ENCODE measurements at regions not wholly inside any gene's neighbourhood (a gene's known extent, or its start where the extent isn't known, plus 50 kb on each side); places are given as distances from the start of the nearest gene placed in this dataset.

DNA sequence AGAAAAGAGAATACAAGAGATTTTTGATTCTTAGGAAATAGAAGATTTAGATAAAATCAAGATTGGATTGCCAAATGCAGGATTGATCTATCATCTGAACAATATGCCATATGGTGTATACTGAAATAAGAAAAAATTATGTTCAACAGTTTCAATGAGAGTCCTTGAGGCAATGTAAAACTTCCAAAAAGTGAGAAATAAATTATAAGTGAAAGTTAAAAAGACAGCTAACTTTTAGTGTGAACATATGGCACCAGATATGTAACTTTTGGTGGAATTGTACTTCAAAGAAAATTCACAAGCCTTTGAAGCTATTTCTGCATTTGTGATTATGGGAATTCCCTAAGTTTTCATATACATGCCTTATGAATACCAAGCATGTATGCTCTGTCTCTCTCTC is 200.5 kb upstream of the ANO3 start:
- DNase-seq (ENCODE audit: low read depth): no peak
- in situ Hi-C loops (cut with HindIII; ENCODE audit: low pct_unique_long_range_greater_than_20kb, low sequenced_read_pairs): no loop called here

DNA sequence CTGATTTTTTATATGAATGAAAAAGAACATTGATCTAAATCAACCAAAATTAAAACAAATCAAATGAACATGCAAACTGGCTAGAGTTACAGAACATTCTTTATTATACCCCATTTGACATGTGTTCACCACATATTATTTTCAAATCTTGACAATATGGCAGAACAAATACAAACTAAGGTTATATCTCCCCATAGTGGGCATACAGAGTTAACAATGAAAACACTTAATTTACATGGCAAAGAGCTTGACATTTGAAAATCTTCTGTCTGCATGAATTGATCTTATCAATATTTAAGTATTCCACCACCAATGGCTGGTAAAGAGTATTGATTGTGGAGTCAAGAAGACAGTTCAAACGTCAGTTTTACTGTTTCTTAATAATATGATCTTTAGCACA is 197.9 kb upstream of the ANO3 start:
- DNase-seq (ENCODE audit: low read depth): no peak
- in situ Hi-C loops (cut with HindIII; ENCODE audit: low pct_unique_long_range_greater_than_20kb, low sequenced_read_pairs): no loop called here

DNA sequence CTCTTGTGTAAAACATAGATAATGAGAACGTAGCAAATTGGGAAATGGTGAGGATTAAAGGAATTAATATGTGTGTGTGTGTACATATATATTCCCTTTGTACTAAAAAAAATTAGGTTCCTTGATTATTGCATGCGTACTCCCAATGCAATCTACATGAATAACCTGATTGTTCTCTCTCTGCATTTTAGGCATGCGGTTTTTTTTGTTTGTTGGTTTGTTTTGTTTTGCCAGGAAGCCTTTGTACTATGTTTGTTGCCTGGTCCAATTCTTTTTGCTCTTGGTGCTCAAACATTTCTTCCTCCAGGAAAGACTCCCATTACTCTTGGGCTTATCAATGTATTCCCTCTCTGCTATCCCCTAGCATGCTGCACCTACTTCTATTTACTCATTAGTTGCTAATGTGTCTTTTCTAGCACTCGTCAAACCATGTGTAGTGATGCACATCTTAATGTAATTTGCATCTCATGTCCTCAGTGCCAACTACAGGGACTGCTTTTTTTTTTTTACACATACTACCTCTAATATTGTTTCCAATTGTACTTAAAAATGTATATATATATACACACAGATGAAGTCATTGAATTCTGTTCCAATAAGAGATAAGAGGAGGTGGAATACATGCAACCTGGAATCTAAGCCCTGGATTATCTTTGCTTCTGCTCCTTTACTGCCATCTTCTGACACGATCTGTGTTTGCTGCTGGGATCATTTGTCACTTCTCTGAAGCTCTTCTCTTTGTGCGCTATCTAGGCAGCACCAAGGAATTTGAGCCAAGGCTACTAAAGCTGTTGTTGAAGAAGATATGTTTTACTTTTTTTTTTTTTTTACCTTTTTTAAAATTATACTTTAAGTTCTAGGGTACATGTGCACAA is 197.2 kb upstream of the ANO3 start:
- in situ Hi-C loops (cut with HindIII; ENCODE audit: low pct_unique_long_range_greater_than_20kb, low sequenced_read_pairs): no loop called here
- no peak for DNase-seq (ENCODE audit: low read depth)

GRCh38 chr11:26137651-26138050 is 194.3 kb upstream of the ANO3 start:
- in situ Hi-C loops (cut with HindIII; ENCODE audit: low pct_unique_long_range_greater_than_20kb, low sequenced_read_pairs): no loop called here
- DNase-seq (ENCODE audit: low read depth): no peak

- no peak for DNase-seq (ENCODE audit: low read depth)
- in situ Hi-C loops (cut with HindIII; ENCODE audit: low pct_unique_long_range_greater_than_20kb, low sequenced_read_pairs): no loop called here
These were observed 189.0 kb upstream of the ANO3 start for GRCh38 chr11:26142891-26143290.

- DNase-seq (ENCODE audit: low read depth): no peak
- in situ Hi-C loops (cut with HindIII; ENCODE audit: low pct_unique_long_range_greater_than_20kb, low sequenced_read_pairs): no loop called here
These were observed 188.2 kb upstream of the ANO3 start for GRCh38 chr11:26143566-26144290.

DNA sequence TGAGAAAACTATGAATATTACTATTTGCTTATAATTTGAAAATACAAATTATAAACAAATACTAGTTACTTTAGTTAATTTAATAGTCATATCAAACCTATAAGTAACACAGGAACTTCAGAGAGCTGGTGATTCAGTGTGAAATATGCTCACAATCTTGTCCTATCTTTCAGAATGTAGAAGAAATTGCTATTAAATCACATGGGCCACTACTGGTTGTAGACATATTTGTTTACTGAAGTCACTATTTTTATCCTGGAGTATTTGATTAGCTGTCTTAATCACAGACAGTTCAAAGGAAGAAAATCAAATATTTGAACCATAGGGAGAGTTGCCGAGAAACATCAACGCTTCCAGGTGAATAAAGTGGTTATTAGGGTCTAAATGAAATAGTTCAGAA is 187.6 kb upstream of the ANO3 start:
- no peak for DNase-seq (ENCODE audit: low read depth)
- in situ Hi-C loops (cut with HindIII; ENCODE audit: low pct_unique_long_range_greater_than_20kb, low sequenced_read_pairs): no loop called here

DNA sequence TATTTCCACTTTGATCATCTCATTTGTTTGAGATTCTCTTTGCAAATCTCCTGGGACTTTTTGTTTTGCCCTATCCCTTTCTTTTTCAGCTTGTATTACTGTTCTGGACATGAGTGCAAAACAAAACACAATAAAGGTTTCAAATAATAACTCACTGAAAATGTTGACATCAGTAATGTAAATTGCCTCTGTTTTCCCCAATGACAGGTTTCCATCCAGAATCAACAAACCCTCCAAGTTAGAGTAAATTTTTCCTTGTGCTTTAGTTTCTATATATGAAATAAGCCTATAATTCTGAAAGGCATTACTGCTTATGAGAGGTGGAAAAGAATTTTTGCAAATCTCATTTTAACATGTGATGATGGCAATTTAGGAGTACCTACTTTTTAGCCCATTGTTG is 187.0 kb upstream of the ANO3 start:
- in situ Hi-C loops (cut with HindIII; ENCODE audit: low pct_unique_long_range_greater_than_20kb, low sequenced_read_pairs): no loop called here
- no peak for DNase-seq (ENCODE audit: low read depth)

DNA sequence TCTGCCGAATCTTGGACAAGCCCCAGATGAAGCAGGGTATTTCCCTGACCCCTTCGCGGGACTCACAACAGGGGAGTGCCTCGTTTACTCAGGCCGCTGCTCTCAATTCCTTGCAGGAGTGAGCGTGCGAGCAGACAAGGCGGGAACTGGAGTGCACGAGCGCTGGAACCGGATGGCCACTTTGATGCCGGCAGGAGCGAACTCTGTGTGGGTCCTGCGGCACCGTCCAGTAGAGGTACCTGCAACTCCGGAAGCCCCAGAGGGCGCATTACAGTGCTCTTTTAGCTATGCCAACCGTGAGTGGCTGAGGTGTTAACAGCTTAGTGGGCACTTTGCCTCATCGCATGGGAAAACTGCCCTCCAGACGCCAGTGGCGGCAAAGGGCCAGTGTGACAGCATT is 182.3 kb upstream of the ANO3 start:
- no peak for DNase-seq (ENCODE audit: low read depth)
- in situ Hi-C loops (cut with HindIII; ENCODE audit: low pct_unique_long_range_greater_than_20kb, low sequenced_read_pairs): no loop called here

- in situ Hi-C loops (cut with HindIII; ENCODE audit: low pct_unique_long_range_greater_than_20kb, low sequenced_read_pairs): no loop called here
- no peak for DNase-seq (ENCODE audit: low read depth)
These were observed 181.9 kb upstream of the ANO3 start for GRCh38 chr11:26150031-26150430.

- no peak for DNase-seq (ENCODE audit: low read depth)
- in situ Hi-C loops (cut with HindIII; ENCODE audit: low pct_unique_long_range_greater_than_20kb, low sequenced_read_pairs): no loop called here
These were observed 173.7 kb upstream of the ANO3 start for GRCh38 chr11:26158251-26158650.

DNA sequence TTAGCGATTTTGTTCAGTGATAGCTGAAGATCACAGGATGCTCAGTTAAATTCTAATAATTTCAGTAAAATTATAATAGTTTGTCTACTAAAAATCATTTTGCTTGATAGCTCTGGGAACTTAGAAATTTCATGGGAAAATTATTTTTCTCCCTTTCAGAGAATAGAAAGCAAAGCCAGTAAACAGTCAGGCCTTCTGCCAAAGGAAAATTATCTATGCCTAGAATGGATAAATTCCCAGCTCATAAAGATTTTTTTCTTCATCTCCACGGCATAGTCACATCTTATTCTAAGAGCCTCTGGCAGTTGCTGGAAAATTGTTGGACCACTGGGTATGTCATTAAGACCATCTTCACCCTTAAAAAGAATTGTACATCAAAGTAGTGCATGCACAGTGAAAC is 169.6 kb upstream of the ANO3 start:
- in situ Hi-C loops (cut with HindIII; ENCODE audit: low pct_unique_long_range_greater_than_20kb, low sequenced_read_pairs): no loop called here
- no peak for DNase-seq (ENCODE audit: low read depth)

DNA sequence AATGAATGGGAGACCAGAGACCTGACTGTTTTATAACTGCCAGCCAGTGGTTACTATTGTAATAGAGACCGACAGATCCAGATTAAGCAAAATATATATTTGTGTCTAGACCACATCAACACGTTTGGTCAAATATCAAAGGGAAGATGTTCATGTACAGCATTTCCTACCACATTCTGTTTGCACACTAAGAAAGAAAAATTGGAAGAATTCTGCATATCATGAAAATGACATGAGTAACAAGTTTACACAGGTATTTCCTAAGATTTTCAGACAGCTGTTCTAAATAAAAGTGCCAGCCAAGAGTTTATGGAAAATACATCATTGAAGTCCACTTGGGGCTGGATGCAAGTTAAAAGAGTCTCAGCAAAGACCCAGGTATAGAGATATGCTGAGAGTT is 145.5 kb upstream of the ANO3 start:
- no peak for DNase-seq (ENCODE audit: low read depth)
- in situ Hi-C loops (cut with HindIII; ENCODE audit: low pct_unique_long_range_greater_than_20kb, low sequenced_read_pairs): no loop called here

- in situ Hi-C loops (cut with HindIII; ENCODE audit: low pct_unique_long_range_greater_than_20kb, low sequenced_read_pairs): no loop called here
- DNase-seq (ENCODE audit: low read depth): no peak
These were observed 144.3 kb upstream of the ANO3 start for GRCh38 chr11:26187639-26188038.

DNA sequence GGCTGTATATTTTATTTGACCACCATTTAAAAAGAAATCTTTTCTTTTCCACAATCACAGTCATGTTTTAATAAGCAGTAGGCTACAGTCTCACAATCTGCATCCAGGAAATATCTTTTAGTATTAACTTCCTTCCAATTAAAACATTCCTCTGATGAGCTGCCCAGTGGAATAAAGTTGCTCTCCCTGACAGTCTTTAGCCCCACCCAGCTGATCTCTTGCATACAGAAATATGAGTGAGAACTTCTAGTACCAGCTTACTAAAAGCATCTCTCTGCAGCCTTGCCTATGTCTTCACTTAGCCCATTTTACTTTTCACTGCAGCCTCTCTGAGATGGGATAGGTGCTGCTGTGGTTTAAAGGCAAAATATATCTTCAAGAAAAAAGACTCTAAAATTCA is 143.4 kb upstream of the ANO3 start:
- in situ Hi-C loops (cut with HindIII; ENCODE audit: low pct_unique_long_range_greater_than_20kb, low sequenced_read_pairs): no loop called here
- DNase-seq (ENCODE audit: low read depth): no peak

DNA sequence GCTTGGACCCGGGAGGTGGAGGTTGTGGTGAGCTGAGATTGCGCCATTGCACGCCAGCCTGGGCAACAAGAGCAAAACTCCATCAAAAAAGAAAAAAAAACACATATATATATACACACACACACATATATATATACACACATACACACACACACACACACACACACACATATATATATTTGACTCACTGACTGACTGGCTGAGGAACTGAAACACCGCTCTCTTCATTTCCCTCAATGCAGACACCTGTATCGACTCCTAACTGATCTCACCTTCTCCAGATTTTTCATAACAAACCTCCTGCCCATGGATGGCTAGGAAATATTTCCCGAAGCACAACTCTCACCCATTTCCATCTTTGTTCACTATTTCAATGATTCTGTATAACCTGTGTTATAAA is 140.7 kb upstream of the ANO3 start:
- in situ Hi-C loops (cut with HindIII; ENCODE audit: low pct_unique_long_range_greater_than_20kb, low sequenced_read_pairs): no loop called here
- DNase-seq (ENCODE audit: low read depth): no peak

GRCh38 chr11:26193694-26194365 is 138.1 kb upstream of the ANO3 start:
- no peak for DNase-seq (ENCODE audit: low read depth)
- in situ Hi-C loops (cut with HindIII; ENCODE audit: low pct_unique_long_range_greater_than_20kb, low sequenced_read_pairs): no loop called here

DNA sequence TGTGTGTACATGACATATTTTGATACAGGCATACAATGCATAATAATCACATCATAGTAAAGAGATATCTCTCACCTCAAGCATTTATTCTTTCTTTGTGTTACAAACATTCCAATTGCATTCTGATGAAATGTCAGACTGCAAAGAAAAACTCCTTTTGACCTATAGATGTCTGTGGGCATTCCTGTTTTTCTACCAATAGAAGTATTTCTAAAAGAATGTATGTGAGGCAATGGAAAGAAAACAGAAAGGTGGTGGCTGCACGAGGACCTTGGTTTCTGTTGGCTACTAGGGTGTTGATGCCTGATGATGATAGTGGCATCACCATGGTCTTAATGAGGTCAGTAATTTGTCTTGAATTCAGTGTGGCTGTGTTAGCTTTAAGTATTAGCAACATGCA is 137.0 kb upstream of the ANO3 start:
- no peak for DNase-seq (ENCODE audit: low read depth)
- in situ Hi-C loops (cut with HindIII; ENCODE audit: low pct_unique_long_range_greater_than_20kb, low sequenced_read_pairs): no loop called here

GRCh38 chr11:26198532-26199096 is 133.3 kb upstream of the ANO3 start:
- in situ Hi-C loops (cut with HindIII; ENCODE audit: low pct_unique_long_range_greater_than_20kb, low sequenced_read_pairs): no loop called here

More at GRCh38 chr11:26198532-26199096, 133.3 kb upstream of the ANO3 start:
- no peak for DNase-seq (ENCODE audit: low read depth)
